Memory B cell (primary cell): ENCODE measurements at regions not wholly inside any gene's neighbourhood (a gene's known extent, or its start where the extent isn't known, plus 50 kb on each side); places are given as distances from the start of the nearest gene placed in this dataset.

Experiments used
- ATAC-seq: fragments of 150-1000 bp; cut with Tn5 transposase; 2 replicates; pipeline ENCODE4 v1.10.0; 2021; ENCODE audit warnings: low read depth, mild to moderate bottlenecking, moderate library complexity
- DNase-seq, 2 donors: peaks; one replicate each; pipeline ENCODE4 v3.0.0; 2022; ENCODE audit warnings: low spot score in 2 of 2
- H3K27ac Mint-ChIP-seq: one replicate; pipeline ENCODE4 v1.8.0; 2022; ENCODE audit warnings: mild to moderate bottlenecking, moderate library complexity, mixed read lengths
- H3K27me3 Mint-ChIP-seq: one replicate; pipeline ENCODE4 v1.8.0; 2022; ENCODE audit warnings: mixed read lengths
- H3K36me3 Mint-ChIP-seq: one replicate; pipeline ENCODE4 v1.8.0; 2022; ENCODE audit warnings: mild to moderate bottlenecking, mixed read lengths
- H3K4me1 Mint-ChIP-seq: one replicate; pipeline ENCODE4 v1.8.0; 2022; ENCODE audit warnings: mixed read lengths
- H3K4me3 Mint-ChIP-seq: one replicate; pipeline ENCODE4 v1.8.0; 2022; ENCODE audit warnings: mild to moderate bottlenecking, moderate library complexity, mixed read lengths
- H3K9me3 Mint-ChIP-seq: one replicate; pipeline ENCODE4 v1.8.0; 2022; ENCODE audit warnings: mixed read lengths

DNA sequence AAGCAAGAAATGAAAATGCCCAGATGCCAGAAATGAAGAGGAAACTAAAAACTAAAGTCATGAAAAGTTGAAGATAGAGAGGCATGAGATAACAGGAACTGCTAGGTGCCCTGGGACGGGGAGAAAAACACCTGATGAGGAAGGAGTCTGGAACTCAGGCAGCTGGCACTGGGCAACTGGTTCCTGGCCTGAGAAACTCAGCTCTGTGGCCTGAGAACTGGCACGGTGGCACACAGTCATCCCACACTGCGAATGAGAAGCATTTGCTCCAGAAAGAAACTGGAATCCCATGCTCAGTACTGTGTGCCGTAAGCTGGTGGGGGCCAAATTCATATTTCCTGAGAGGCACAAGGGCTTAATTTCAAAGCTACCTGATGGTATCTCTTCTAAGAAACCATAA, 53.6 kb upstream of the RORA start:
- H3K9me3 Mint-ChIP-seq, result no peaks in the 10 kb centered on the region
- no peaks in the 10 kb centered on the region for H3K36me3 Mint-ChIP-seq
- H3K4me1 Mint-ChIP-seq, result no peaks in the 10 kb centered on the region
- DNase-seq (no peak), ATAC-seq (no peak)
- no peak overlapping the region for H3K4me3 Mint-ChIP-seq
- no peak overlapping the region for H3K27ac Mint-ChIP-seq
- H3K27me3 Mint-ChIP-seq, result peaks cover 7% of the 10 kb centered on the region

DNA sequence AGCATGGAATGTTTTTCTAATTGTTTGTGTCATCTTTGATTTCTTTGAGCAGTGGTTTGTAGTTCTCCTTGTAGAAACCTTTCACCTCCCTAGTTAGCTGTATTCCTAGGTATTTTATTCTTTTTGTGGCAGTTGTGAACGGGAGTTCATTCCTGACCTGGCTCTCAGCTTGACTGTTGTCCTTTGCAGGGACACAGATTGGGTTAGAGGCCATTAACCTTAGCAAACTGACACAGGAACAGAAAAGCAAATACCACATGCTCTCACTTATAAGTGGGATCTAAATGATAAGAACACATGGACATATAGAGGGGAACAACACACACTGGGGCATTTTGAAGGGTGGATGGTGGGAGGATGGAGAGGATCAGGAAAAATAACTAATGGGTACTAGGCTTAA, 52.2 kb upstream of the RORA start:
- H3K27me3 Mint-ChIP-seq, result peaks cover 7% of the 10 kb centered on the region
- no peaks in the 10 kb centered on the region for H3K36me3 Mint-ChIP-seq
- ATAC-seq (no peak), DNase-seq (no peak)
- H3K4me3 Mint-ChIP-seq, result no peak overlapping the region
- H3K9me3 Mint-ChIP-seq, result no peaks in the 10 kb centered on the region
- no peak overlapping the region for H3K27ac Mint-ChIP-seq
- H3K4me1 Mint-ChIP-seq, result no peaks in the 10 kb centered on the region
